ENCODE measurements at regions not wholly inside any gene's neighbourhood (a gene's known extent, or its start where the extent isn't known, plus 50 kb on each side); places are given as distances from the start of the nearest gene placed in this dataset.

DNA sequence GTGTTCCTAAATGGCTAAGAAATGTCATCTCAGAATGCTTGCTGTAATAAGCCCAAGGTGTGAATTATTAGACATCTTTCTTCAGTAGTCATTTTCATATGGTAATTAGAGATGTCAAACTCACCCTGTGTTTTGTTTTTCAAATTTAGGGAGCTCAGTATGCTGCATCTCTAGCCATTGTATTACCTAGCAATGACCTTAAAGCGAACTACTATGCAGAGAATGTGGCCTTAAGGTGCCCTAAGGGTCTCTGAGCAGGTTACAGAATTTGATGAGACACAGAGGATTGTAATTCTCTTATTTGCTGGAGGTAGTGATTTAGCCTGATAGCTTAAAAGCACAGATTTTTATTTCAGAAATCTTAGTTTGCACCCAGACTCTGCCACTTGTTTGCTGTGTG is 1052.6 kb upstream of the DDX18 start:
- no peak for TF ChIP-seq EZH2 (IDR thresholded peaks at IDR 0.05; ENCODE audit: low read length, unreplicated experiment)
- TF ChIP-seq EZH2phosphoT487 (IDR thresholded peaks at IDR 0.05; ENCODE audit: borderline replicate concordance, low read length) = no peak
- TF ChIP-seq, protein P1, sequence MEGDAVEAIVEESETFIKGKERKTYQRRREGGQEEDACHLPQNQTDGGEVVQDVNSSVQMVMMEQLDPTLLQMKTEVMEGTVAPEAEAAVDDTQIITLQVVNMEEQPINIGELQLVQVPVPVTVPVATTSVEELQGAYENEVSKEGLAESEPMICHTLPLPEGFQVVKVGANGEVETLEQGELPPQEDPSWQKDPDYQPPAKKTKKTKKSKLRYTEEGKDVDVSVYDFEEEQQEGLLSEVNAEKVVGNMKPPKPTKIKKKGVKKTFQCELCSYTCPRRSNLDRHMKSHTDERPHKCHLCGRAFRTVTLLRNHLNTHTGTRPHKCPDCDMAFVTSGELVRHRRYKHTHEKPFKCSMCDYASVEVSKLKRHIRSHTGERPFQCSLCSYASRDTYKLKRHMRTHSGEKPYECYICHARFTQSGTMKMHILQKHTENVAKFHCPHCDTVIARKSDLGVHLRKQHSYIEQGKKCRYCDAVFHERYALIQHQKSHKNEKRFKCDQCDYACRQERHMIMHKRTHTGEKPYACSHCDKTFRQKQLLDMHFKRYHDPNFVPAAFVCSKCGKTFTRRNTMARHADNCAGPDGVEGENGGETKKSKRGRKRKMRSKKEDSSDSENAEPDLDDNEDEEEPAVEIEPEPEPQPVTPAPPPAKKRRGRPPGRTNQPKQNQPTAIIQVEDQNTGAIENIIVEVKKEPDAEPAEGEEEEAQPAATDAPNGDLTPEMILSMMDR (conservative IDR thresholded peaks at IDR 0.05; ENCODE audit: low read depth, low read length) = no peak
- Histone ChIP-seq H3K4me1 (ENCODE audit: insufficient read depth, low read length) (no peaks in the 10 kb centered on the region), H3K27ac (ENCODE audit: low read length) (no peak overlapping the region), H3K9me3 (ENCODE audit: low read length) (no peaks in the 10 kb centered on the region), H3K9ac (ENCODE audit: low read length) (no peak overlapping the region), H3K4me2 (ENCODE audit: low read length) (no peak overlapping the region), H3K79me2 (ENCODE audit: low read length) (no peaks in the 10 kb centered on the region), H4K20me1 (ENCODE audit: low read length) (no peaks in the 10 kb centered on the region), H3K36me3 (ENCODE audit: low read depth, low read length) (no peaks in the 10 kb centered on the region), H3K4me3 (ENCODE audit: low read length) (no peak overlapping the region), H3K9me2 (replicated peaks; ENCODE audit: low read length) (no peaks in the 10 kb centered on the region), H3F3A (ENCODE audit: low read length, unreplicated experiment) (no peaks in the 10 kb centered on the region), H3K27me3 (ENCODE audit: low read length) (no peaks in the 10 kb centered on the region), H2AFZ (ENCODE audit: low read length) (no peak overlapping the region)
- CTCF ChIA-PET = no interaction called here
- BruUV-seq (replicated peaks) = no TSS peak
- DNase-seq = no peak
- intact Hi-C loops (cut with micrococcal nuclease) = loop anchor here (1.0 kb wide), 1 partner anchor 8 kb away; no protein-coding TSS in a partner anchor
- ATAC-seq = no peak
- POLR2A ChIA-PET (ENCODE audit: unreplicated experiment) = no interaction called here

DNA sequence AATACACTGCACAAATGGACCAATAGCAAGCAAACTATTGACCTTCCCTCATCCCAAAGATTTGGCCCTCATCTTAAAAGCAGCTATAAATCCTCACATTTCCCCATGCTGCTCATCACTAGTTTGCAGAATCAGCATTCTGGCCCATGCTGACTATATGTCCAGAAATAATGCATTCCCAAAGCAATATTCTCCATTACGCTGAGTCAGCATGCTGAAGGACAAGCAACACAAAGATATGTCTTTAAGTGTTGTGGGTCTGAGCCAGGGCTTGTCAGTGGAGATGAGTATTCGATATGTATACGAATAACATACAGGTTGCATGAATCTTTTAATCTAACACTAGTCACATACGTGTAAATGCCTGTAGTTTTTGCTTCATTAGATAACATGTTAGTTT is 1045.0 kb upstream of the DDX18 start:
- H3K4me3 ChIP-seq (ENCODE audit: low read length) = no peak overlapping the region
- H3K27me3 ChIP-seq (ENCODE audit: low read length) = no peaks in the 10 kb centered on the region
- no peaks in the 10 kb centered on the region for H3K9me3 ChIP-seq (ENCODE audit: low read length)
- no TSS peak for BruUV-seq (replicated peaks)
- H2AFZ ChIP-seq (ENCODE audit: low read length) = no peak overlapping the region
- H4K20me1 ChIP-seq (ENCODE audit: low read length) = no peaks in the 10 kb centered on the region
- H3K36me3 ChIP-seq (ENCODE audit: low read depth, low read length) = no peaks in the 10 kb centered on the region
- no peak for TF ChIP-seq EZH2 (IDR thresholded peaks at IDR 0.05; ENCODE audit: low read length, unreplicated experiment)
- TF ChIP-seq, protein P1 (conservative IDR thresholded peaks at IDR 0.05; ENCODE audit: low read depth, low read length) = no peak
- no peak for TF ChIP-seq EZH2phosphoT487 (IDR thresholded peaks at IDR 0.05; ENCODE audit: borderline replicate concordance, low read length)
- H3K9me2 ChIP-seq (replicated peaks; ENCODE audit: low read length) = no peaks in the 10 kb centered on the region
- DNase-seq = no peak
- CTCF ChIA-PET = no interaction called here
- H3F3A ChIP-seq (ENCODE audit: low read length, unreplicated experiment) = no peaks in the 10 kb centered on the region
- POLR2A ChIA-PET (ENCODE audit: unreplicated experiment) = no interaction called here
- H3K4me2 ChIP-seq (ENCODE audit: low read length) = no peak overlapping the region
- no peak overlapping the region for H3K27ac ChIP-seq (ENCODE audit: low read length)
- H3K4me1 ChIP-seq (ENCODE audit: insufficient read depth, low read length) = no peaks in the 10 kb centered on the region
- no peaks in the 10 kb centered on the region for H3K79me2 ChIP-seq (ENCODE audit: low read length)
- no peak overlapping the region for H3K9ac ChIP-seq (ENCODE audit: low read length)
- ATAC-seq = no peak
- intact Hi-C loops (cut with micrococcal nuclease) = no loop called here

DNA sequence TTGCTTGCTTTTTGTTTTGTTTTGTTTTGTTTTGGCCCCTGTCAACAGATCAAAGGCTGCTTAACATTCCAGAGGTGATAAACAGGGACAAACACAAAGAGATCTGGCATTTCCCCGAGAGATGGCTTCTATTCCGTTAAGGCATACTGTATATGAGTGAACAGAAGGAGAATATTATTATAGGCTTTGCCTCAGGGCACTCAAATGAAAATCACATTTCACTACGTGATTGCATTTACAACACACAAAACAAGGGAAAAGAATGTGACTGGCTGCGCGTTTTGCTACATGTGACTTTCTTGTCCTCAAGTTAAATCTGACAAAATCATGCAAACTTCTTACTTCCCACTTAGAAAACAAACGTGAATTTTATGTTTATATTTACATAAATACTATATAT is 1037.9 kb upstream of the DDX18 start:
- Histone ChIP-seq H3K27ac (ENCODE audit: low read length) (no peak overlapping the region), H3K79me2 (ENCODE audit: low read length) (no peaks in the 10 kb centered on the region), H3K27me3 (ENCODE audit: low read length) (no peaks in the 10 kb centered on the region), H3K9me3 (ENCODE audit: low read length) (no peaks in the 10 kb centered on the region), H3K9ac (ENCODE audit: low read length) (no peak overlapping the region), H3K36me3 (ENCODE audit: low read depth, low read length) (no peaks in the 10 kb centered on the region), H3K9me2 (replicated peaks; ENCODE audit: low read length) (no peaks in the 10 kb centered on the region), H3K4me1 (ENCODE audit: insufficient read depth, low read length) (no peaks in the 10 kb centered on the region), H3K4me2 (ENCODE audit: low read length) (no peak overlapping the region), H3K4me3 (ENCODE audit: low read length) (no peak overlapping the region), H2AFZ (ENCODE audit: low read length) (no peak overlapping the region), H3F3A (ENCODE audit: low read length, unreplicated experiment) (no peaks in the 10 kb centered on the region), H4K20me1 (ENCODE audit: low read length) (no peaks in the 10 kb centered on the region)
- BruUV-seq (replicated peaks) = no TSS peak
- intact Hi-C loops (cut with micrococcal nuclease) = no loop called here
- ATAC-seq (no peak), DNase-seq (no peak)
- ChIA-PET CTCF (no interaction called here), POLR2A (ENCODE audit: unreplicated experiment) (no interaction called here)
- TF ChIP-seq, protein P1 (conservative IDR thresholded peaks at IDR 0.05; ENCODE audit: low read depth, low read length) = no peak
- no peak for TF ChIP-seq EZH2 (IDR thresholded peaks at IDR 0.05; ENCODE audit: low read length, unreplicated experiment)
- TF ChIP-seq EZH2phosphoT487 (IDR thresholded peaks at IDR 0.05; ENCODE audit: borderline replicate concordance, low read length) = no peak

Data from PC-3 (cell line).